Right atrium auricular region (tissue), 2 donors: ENCODE measurements at regions not wholly inside any gene's neighbourhood (a gene's known extent, or its start where the extent isn't known, plus 50 kb on each side); places are given as distances from the start of the nearest gene placed in this dataset.

ENCODE experiments used
- DNase-seq: peaks from one replicate; pipeline ENCODE4 v3.0.0-alpha.2; 2019; ENCODE audit warnings: low spot score
- H3K27ac ChIP-seq, 2 donors: fragments of 200-600 bp; sonication (generic); 1 replicate in 1 of 2; 2 replicates in 1 of 2; pipeline ENCODE4 v1.5.1; 2016 to 2019
- H3K27me3 ChIP-seq, 2 donors: fragments of 200-600 bp; sonication (generic); one replicate each; pipeline versions ENCODE4 v1.5.1 to v1.6.0; 2017 to 2019
- H3K36me3 ChIP-seq: fragments of 200-600 bp; sonication (generic); one replicate; pipeline ENCODE4 v1.5.1; 2016
- H3K4me1 ChIP-seq, 2 donors: fragments of 200-600 bp; sonication (generic); one replicate each; pipeline versions ENCODE4 v1.5.1 to v1.6.0; 2017 to 2019
- H3K4me3 ChIP-seq, 2 donors: fragments of 200-600 bp; sonication (generic); 1 replicate in 1 of 2; 2 replicates in 1 of 2; pipeline ENCODE4 v1.5.1; 2017 to 2019; ENCODE audit warnings: mild to moderate bottlenecking in 1 of 2, moderate library complexity in 1 of 2
- H3K9me3 ChIP-seq, 2 donors: fragments of 200-600 bp; sonication (generic); one replicate each; pipeline ENCODE4 v1.5.1; 2019
- CTCF ChIP-seq, 2 donors: fragments of 200-600 bp; sonication (generic); IDR thresholded peaks; one replicate each; pipeline ENCODE4 v1.5.1; 2019; ENCODE audit warnings: antibody characterized with exemption in 2 of 2

- peaks cover 0 to 27% of the 10 kb centered on the region in 2 donors for H3K4me1 ChIP-seq
- no peak for DNase-seq
- H3K9me3 ChIP-seq, result no peaks in the 10 kb centered on the region
- no peak overlapping the region for H3K4me3 ChIP-seq
- TF ChIP-seq CTCF (IDR thresholded peaks at IDR 0.05), result no peak
- peaks cover 4% of the 10 kb centered on the region for H3K36me3 ChIP-seq
- H3K27me3 ChIP-seq, result no peaks in the 10 kb centered on the region
- no peak overlapping the region for H3K27ac ChIP-seq
Observed at GRCh38 chr2:196266351-196266750, 95.0 kb upstream of the STK17B start.

- peaks cover 4% of the 10 kb centered on the region for H3K36me3 ChIP-seq
- H3K27me3 ChIP-seq, result no peaks in the 10 kb centered on the region
- H3K27ac ChIP-seq, result no peak overlapping the region
- no peak for TF ChIP-seq CTCF (IDR thresholded peaks at IDR 0.05)
- no peaks in the 10 kb centered on the region for H3K9me3 ChIP-seq
- H3K4me1 ChIP-seq, result peaks cover 0 to 27% of the 10 kb centered on the region in 2 donors
- no peak for DNase-seq
- H3K4me3 ChIP-seq, result no peak overlapping the region
Observed at GRCh38 chr2:196266855-196267254, 95.5 kb upstream of the STK17B start.

GRCh38 chr2:196268025-196268424 lies 96.6 kb upstream of the STK17B start:
- Histone ChIP-seq H3K27me3 (no peaks in the 10 kb centered on the region), H3K4me3 (no peak overlapping the region), H3K27ac (peak overlapping the region in 1 of 2 donors; percentile 2), H3K9me3 (no peaks in the 10 kb centered on the region), H3K4me1 (peaks cover 0 to 27% of the 10 kb centered on the region in 2 donors), H3K36me3 (peaks cover 4% of the 10 kb centered on the region)
- no peak for TF ChIP-seq CTCF (IDR thresholded peaks at IDR 0.05)
- DNase-seq, result no peak

- Histone ChIP-seq H3K27me3 (no peaks in the 10 kb centered on the region), H3K4me1 (peaks cover 0 to 27% of the 10 kb centered on the region in 2 donors), H3K4me3 (no peak overlapping the region), H3K27ac (peak overlapping the region in 1 of 2 donors; percentile 2), H3K36me3 (peaks cover 4% of the 10 kb centered on the region), H3K9me3 (no peaks in the 10 kb centered on the region)
- no peak for TF ChIP-seq CTCF (IDR thresholded peaks at IDR 0.05)
- no peak for DNase-seq
Observed at GRCh38 chr2:196268538-196269338, 97.4 kb upstream of the STK17B start.

- peaks cover 0 to 39% of the 10 kb centered on the region in 2 donors for H3K4me1 ChIP-seq
- no peaks in the 10 kb centered on the region for H3K27me3 ChIP-seq
- DNase-seq, result no peak
- TF ChIP-seq CTCF (IDR thresholded peaks at IDR 0.05), result no peak
- H3K36me3 ChIP-seq, result peaks cover 4% of the 10 kb centered on the region
- no peak overlapping the region for H3K27ac ChIP-seq
- H3K9me3 ChIP-seq, result no peaks in the 10 kb centered on the region
- no peak overlapping the region for H3K4me3 ChIP-seq
Observed at GRCh38 chr2:196271795-196272194, 100.4 kb upstream of the STK17B start.
